IPS-NIHi7 (cell line): ENCODE measurements at regions not wholly inside any gene's neighbourhood (a gene's known extent, or its start where the extent isn't known, plus 50 kb on each side); places are given as distances from the start of the nearest gene placed in this dataset.

Experiments
- DNase-seq: peaks from one replicate; pipeline ENCODE4 v3.0.0; 2012; ENCODE audit warnings: mixed read lengths; ENCODE audit errors: extremely low spot score

GRCh38 chr4:41455206-41455605 lies 82.8 kb upstream of the LIMCH1 start:
- DNase-seq, result no peak

- DNase-seq, result no peak
Measured at GRCh38 chr4:41456559-41457101, 81.3 kb upstream of the LIMCH1 start.

- no peak for DNase-seq
Measured at GRCh38 chr4:41458689-41459088, 79.3 kb upstream of the LIMCH1 start.

DNA sequence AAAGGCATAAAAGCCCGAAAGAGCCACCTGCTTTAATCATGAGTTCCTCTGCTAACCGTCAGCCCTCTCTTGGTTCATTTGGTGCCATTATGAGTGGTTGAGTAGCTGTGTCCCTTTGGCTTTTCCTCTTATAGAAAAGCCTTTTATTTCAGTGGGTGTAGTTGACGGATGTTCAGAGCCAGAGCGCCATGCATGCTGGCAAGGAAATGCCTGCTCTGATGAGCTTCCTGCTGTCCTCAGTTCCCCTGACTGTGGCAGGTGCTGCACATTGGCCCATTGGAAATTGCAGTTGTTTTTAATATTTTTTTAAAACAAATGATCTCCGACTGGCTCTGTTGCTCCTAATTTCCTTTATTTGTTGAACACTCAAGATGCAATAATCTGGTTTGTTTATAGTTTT lies 77.3 kb upstream of the LIMCH1 start:
- no peak for DNase-seq

DNA sequence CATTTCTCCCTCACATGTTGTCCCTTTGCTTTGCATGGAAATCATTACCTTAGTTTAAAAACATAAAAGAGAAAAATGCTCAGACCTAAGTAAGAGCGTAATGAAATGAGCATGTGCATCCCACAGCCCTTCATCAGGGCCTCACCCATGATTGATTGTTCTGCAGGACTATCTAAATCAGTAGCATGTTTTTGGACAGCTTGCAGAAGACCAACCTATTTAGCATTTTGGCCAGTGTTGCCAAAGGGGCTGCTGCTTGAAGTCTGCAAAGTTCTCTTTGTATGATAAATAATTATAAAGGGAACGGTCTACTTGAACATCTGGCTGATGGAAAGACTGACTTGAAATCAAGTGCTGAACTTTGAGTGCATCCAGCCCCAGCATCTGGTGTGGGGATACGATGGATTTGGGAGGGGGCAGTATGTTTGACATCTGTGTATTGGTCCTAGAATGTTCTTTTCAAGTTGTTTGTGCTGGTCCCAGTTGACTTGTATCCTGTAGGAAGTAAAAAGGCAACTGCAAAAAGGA lies 76.1 kb upstream of the LIMCH1 start:
- no peak for DNase-seq

GRCh38 chr4:41465146-41465761 lies 72.7 kb upstream of the LIMCH1 start:
- DNase-seq, result no peak

DNA sequence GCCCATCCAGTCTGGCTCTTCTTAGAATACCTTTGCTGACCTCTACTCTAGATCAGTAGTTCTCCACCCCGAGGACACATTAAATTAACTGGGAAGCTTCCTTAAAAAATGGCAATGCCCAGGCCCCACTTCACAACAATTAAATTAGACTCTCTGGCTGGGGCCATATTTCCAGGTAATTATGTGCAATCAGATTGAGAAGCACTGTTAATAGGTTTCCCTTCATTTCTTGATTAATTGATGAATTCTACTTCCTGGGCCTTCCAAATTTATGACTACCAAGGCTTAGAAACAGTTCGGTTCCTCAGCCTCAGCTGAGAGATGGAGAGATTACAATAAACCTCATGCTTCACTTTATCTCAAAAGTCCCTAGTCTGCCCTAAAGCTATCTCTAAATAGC lies 71.7 kb upstream of the LIMCH1 start:
- no peak for DNase-seq

- DNase-seq, result no peak
Measured at GRCh38 chr4:41468122-41468521, 69.8 kb upstream of the LIMCH1 start.

GRCh38 chr4:41471126-41472071 lies 66.6 kb upstream of the LIMCH1 start:
- no peak for DNase-seq

GRCh38 chr4:41472081-41472480 lies 65.9 kb upstream of the LIMCH1 start:
- no peak for DNase-seq

GRCh38 chr4:41473176-41473575 lies 64.8 kb upstream of the LIMCH1 start:
- DNase-seq, result no peak

GRCh38 chr4:41475402-41475801 lies 62.6 kb upstream of the LIMCH1 start:
- no peak for DNase-seq

DNA sequence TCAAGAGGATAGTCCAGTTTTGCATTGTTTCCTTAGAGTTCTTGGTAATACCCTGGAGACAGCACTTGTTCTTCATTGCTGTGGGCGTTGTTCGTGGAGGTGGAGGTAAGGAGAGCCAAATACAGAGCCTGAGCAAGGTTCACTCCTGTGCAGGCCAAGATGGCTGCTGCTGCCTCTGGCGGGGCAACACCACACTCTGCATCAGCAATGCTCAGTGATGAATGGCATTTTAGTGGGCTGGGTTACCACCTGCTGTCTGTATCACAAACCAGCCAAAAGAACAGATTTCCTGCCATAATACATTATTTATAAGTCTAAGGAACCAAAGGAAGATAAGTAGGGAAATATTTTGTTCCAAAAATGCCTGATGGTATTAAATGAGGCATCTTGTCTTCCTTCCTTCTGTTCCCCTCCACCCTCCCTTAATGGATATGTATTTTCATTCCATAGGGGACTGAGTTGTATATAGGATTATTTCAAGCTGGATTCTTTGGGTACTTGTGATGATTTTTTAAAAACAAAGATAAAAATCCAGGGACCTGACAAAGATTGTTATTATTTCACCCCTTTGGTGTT lies 61.6 kb upstream of the LIMCH1 start:
- no peak for DNase-seq

GRCh38 chr4:41477181-41477905 lies 60.6 kb upstream of the LIMCH1 start:
- DNase-seq, result no peak

- no peak for DNase-seq
Measured at GRCh38 chr4:41478518-41478917, 59.4 kb upstream of the LIMCH1 start.

GRCh38 chr4:41480896-41481311 lies 57.1 kb upstream of the LIMCH1 start:
- DNase-seq, result no peak

DNA sequence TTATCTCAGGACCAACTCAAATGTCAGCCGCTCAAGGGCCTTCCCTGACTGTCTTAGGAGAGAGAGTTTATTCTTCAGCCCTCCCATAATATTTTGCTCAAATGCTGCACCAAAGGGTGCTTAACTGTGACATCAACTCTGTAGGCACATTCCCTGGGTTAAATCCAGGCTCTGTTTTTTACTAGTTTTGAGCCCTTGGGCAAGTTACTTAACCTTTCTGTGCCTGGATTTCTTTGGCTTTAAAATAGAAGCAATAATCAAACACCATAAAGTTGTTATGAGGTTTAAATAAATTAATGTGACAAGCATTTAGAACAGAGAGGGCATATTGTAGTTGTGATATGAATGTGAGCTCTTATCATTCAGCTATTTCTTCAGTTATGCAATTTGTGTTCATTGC lies 54.2 kb upstream of the LIMCH1 start:
- no peak for DNase-seq

DNA sequence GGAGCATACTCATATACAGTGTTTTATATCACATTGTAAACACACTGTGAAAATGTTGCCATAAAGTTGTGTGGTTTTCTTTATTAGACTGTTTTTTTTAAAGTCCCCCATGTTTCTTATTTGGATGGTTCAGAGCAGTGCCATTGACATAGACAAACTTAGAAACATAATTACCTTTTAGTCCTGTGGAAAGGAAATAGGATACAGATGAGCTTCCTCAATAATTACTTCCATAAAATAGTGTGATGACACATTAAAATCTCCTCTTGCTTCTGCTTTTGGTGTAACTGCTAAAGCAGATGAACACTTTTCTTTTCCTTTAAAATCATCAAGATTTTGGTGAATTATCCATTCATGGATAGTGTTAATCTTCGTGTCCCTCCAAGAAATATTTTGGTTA lies 52.9 kb upstream of the LIMCH1 start:
- DNase-seq, result no peak

DNA sequence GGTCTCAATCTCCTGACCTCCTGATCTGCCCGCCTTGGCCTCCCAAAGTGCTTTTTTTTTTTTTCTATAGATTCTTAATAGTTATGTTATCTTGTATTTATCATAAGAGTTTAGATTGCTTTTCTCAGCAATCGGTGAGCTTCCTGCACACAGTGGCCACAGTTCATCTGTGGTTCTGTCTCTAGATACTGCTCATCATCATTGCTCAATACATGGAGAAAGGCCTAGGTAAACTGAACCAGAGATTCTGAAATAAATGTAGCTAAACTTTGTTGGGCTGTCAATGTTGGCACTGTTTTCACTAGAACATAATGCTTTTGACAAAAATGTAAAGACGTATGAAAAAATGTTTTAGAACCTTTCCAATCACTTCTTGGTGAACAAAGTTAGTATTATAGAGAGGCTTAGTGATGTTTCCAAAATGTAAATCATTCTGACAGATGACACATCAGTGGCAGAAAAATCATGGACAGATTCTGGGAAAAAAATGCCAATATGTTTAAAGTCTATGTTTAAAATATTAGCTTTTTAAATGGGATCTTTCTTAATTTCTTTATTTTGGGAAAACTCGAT lies 50.0 kb upstream of the LIMCH1 start:
- DNase-seq, result no peak
